ENCODE measurements at regions not wholly inside any gene's neighbourhood (a gene's known extent, or its start where the extent isn't known, plus 50 kb on each side); places are given as distances from the start of the nearest gene placed in this dataset.

- TF ChIP-seq EZH2 (IDR thresholded peaks at IDR 0.05; ENCODE audit: insufficient read depth, poor library complexity, severe bottlenecking) = no peak
- no peak for TF ChIP-seq EZH2phosphoT487 (IDR thresholded peaks at IDR 0.05; ENCODE audit: insufficient read depth, low read depth)
Measured at GRCh38 chr4:83179205-83179604, 64.7 kb upstream of the PLAC8 start.
